ENCODE measurements at regions not wholly inside any gene's neighbourhood (a gene's known extent, or its start where the extent isn't known, plus 50 kb on each side); places are given as distances from the start of the nearest gene placed in this dataset.

DNA sequence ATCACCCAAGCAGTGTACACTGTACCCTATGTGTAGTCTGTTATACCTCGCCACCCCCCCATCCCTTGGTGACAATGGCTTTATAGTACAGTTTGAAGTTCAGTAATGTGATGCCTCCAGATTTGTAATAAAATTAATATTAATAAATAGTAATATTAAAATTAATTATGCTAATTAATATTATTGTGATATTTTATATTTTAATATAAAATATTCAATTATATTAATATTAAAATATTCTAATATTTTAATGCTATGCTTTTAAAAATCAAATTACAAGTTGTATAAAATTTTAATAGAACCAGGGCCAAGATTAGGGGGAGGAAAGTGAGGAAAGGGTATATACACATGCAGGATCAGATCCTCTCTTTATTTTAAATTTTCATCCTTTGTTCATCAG lies 147.7 kb upstream of the MAP3K1 start:
- no peak for TF ChIP-seq GATA3 (IDR thresholded peaks at IDR 0.05; ENCODE audit: low read depth, low read length)
- TF ChIP-seq GATA2 (IDR thresholded peaks at IDR 0.05; ENCODE audit: low read depth, low read length) = no peak

All from SH-SY5Y (cell line).